Neural cell (in vitro differentiated cells): ENCODE measurements at regions not wholly inside any gene's neighbourhood (a gene's known extent, or its start where the extent isn't known, plus 50 kb on each side); places are given as distances from the start of the nearest gene placed in this dataset.

ENCODE experiments used
- EP300 ChIP-seq: fragments of 450-650 bp; conservative IDR thresholded peaks from 2 replicates; pipeline ENCODE4 v1.6.1; 2014; ENCODE audit warnings: antibody characterized with exemption, mild to moderate bottlenecking, moderate library complexity; ENCODE audit not compliant: poor library complexity, severe bottlenecking
- EZH2 ChIP-seq: fragments of 200-600, 300-800 bp; shearing (Covaris generic), sonication (generic); IDR thresholded peaks from 2 replicates; pipeline ENCODE4 v1.6.1; 2014; ENCODE audit warnings: antibody characterized with exemption, low read length, borderline replicate concordance, mild to moderate bottlenecking; ENCODE audit not compliant: insufficient read depth, poor library complexity, severe bottlenecking
- MXI1 ChIP-seq: fragments of 450-650 bp; conservative IDR thresholded peaks from 2 replicates; pipeline ENCODE4 v1.6.1; 2014; ENCODE audit warnings: antibody characterized with exemption, mild to moderate bottlenecking; ENCODE audit not compliant: poor library complexity, severe bottlenecking
- POLR2AphosphoS5 ChIP-seq: IDR thresholded peaks from 2 replicates; pipeline ENCODE4 v1.6.1; 2012
- RAD21 ChIP-seq: fragments of 450-650 bp; conservative IDR thresholded peaks from 2 replicates; pipeline ENCODE4 v1.6.1; 2014; ENCODE audit warnings: antibody characterized with exemption, mild to moderate bottlenecking, moderate library complexity
- SMC3 ChIP-seq: fragments of 450-650 bp; conservative IDR thresholded peaks from 2 replicates; pipeline ENCODE4 v1.6.1; 2014; ENCODE audit warnings: antibody characterized with exemption, mild to moderate bottlenecking, moderate library complexity; ENCODE audit not compliant: poor library complexity
- TAF1 ChIP-seq: IDR thresholded peaks from 2 replicates; pipeline ENCODE4 v1.6.1; 2012; ENCODE audit warnings: low read depth
- TF ChIP-seq, protein P1 (sequence below): fragments of 450-650 bp; IDR thresholded peaks from 2 replicates; pipeline ENCODE4 v1.5.1; 2014; ENCODE audit warnings: antibody characterized with exemption, mild to moderate bottlenecking, moderate library complexity; ENCODE audit not compliant: poor library complexity, severe bottlenecking
- TF ChIP-seq, protein P2 (sequence below): IDR thresholded peaks from 2 replicates; pipeline ENCODE4 v1.6.1; 2012; ENCODE audit warnings: borderline replicate concordance

DNA sequence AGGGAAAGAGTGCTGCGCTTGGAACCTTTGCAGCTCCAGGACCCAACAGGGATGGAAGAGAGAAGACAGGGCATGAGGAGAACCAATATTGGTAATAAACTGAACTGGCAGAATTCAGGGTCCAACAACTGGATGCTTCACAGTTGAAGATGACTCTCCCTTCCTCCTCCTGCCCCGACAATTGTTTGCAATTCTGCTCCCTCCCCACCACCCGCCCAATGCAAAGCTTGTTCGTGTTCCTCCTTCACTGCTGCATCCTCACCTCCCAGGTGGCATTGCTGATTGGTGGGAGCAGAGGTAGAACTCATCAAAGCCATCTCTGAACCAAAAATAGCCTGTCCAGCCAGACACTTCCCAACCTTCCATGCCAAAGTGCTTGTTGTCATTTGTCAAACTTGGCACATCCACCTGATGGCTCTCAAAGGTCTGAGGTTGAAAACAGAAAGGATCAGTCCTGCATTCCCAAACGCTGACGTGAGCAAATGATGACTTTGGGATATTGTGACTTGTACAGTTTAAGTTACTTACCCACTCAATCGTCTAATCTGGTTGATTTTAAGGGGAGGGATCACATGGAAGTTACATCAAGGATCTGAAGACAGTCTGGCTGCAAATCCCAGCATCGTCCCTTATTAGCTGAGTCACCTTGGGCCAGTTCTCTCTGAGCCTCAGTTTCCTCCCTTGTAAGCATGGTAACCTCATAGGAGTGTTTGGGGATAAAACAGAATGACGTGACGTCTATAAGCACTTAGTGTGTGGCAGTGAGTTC is 242.6 kb upstream of the CRY1 start:
- TF ChIP-seq, protein P1, sequence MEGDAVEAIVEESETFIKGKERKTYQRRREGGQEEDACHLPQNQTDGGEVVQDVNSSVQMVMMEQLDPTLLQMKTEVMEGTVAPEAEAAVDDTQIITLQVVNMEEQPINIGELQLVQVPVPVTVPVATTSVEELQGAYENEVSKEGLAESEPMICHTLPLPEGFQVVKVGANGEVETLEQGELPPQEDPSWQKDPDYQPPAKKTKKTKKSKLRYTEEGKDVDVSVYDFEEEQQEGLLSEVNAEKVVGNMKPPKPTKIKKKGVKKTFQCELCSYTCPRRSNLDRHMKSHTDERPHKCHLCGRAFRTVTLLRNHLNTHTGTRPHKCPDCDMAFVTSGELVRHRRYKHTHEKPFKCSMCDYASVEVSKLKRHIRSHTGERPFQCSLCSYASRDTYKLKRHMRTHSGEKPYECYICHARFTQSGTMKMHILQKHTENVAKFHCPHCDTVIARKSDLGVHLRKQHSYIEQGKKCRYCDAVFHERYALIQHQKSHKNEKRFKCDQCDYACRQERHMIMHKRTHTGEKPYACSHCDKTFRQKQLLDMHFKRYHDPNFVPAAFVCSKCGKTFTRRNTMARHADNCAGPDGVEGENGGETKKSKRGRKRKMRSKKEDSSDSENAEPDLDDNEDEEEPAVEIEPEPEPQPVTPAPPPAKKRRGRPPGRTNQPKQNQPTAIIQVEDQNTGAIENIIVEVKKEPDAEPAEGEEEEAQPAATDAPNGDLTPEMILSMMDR = no peak
- no peak for TF ChIP-seq TAF1
- no peak for TF ChIP-seq RAD21
- TF ChIP-seq EZH2 = no peak
- TF ChIP-seq EP300 = no peak
- TF ChIP-seq, protein P2, sequence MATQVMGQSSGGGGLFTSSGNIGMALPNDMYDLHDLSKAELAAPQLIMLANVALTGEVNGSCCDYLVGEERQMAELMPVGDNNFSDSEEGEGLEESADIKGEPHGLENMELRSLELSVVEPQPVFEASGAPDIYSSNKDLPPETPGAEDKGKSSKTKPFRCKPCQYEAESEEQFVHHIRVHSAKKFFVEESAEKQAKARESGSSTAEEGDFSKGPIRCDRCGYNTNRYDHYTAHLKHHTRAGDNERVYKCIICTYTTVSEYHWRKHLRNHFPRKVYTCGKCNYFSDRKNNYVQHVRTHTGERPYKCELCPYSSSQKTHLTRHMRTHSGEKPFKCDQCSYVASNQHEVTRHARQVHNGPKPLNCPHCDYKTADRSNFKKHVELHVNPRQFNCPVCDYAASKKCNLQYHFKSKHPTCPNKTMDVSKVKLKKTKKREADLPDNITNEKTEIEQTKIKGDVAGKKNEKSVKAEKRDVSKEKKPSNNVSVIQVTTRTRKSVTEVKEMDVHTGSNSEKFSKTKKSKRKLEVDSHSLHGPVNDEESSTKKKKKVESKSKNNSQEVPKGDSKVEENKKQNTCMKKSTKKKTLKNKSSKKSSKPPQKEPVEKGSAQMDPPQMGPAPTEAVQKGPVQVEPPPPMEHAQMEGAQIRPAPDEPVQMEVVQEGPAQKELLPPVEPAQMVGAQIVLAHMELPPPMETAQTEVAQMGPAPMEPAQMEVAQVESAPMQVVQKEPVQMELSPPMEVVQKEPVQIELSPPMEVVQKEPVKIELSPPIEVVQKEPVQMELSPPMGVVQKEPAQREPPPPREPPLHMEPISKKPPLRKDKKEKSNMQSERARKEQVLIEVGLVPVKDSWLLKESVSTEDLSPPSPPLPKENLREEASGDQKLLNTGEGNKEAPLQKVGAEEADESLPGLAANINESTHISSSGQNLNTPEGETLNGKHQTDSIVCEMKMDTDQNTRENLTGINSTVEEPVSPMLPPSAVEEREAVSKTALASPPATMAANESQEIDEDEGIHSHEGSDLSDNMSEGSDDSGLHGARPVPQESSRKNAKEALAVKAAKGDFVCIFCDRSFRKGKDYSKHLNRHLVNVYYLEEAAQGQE = no peak
- TF ChIP-seq POLR2AphosphoS5 = no peak
- TF ChIP-seq SMC3 = no peak
- TF ChIP-seq MXI1 = no peak
